GM12892 (cell line): ENCODE measurements at regions not wholly inside any gene's neighbourhood (a gene's known extent, or its start where the extent isn't known, plus 50 kb on each side); places are given as distances from the start of the nearest gene placed in this dataset.

ENCODE experiments used
- POLR2A ChIP-seq: IDR thresholded peaks from 2 replicates; pipeline ENCODE4 v1.6.1; 2011; ENCODE audit warnings: low read depth, low read length, control low read depth
- POLR2AphosphoS5 ChIP-seq: IDR thresholded peaks from 2 replicates; pipeline ENCODE4 v1.6.1; 2011; ENCODE audit warnings: low read depth, low read length, control low read depth
- TAF1 ChIP-seq: IDR thresholded peaks from 2 replicates; pipeline ENCODE4 v1.6.1; 2011; ENCODE audit warnings: low read depth, mild to moderate bottlenecking, control low read depth, low read length, borderline replicate concordance

- no peak for TF ChIP-seq POLR2A
- no peak for TF ChIP-seq POLR2AphosphoS5
- no peak for TF ChIP-seq TAF1
These were observed 114.4 kb downstream of the AASDH start for GRCh38 chr4:56272927-56273326.
